ENCODE measurements at regions not wholly inside any gene's neighbourhood (a gene's known extent, or its start where the extent isn't known, plus 50 kb on each side); places are given as distances from the start of the nearest gene placed in this dataset.

- DNase-seq: no peak
These were observed 127.7 kb upstream of the MTNR1B start for GRCh38 chr11:92841719-92842118.

GRCh38 chr11:92843455-92843854 lies 126.0 kb upstream of the MTNR1B start:
- DNase-seq: no peak

GRCh38 chr11:92844197-92844596 lies 125.3 kb upstream of the MTNR1B start:
- DNase-seq: no peak

- no peak for DNase-seq
These were observed 124.1 kb upstream of the MTNR1B start for GRCh38 chr11:92845390-92845789.

- no peak for DNase-seq
These were observed 123.6 kb upstream of the MTNR1B start for GRCh38 chr11:92845805-92846204.

- no peak for DNase-seq
These were observed 122.8 kb upstream of the MTNR1B start for GRCh38 chr11:92846491-92847125.

- no peak for DNase-seq
These were observed 120.9 kb upstream of the MTNR1B start for GRCh38 chr11:92848578-92848977.

GRCh38 chr11:92850296-92850826 lies 119.1 kb upstream of the MTNR1B start:
- no peak for DNase-seq

- DNase-seq: no peak
These were observed 117.2 kb upstream of the MTNR1B start for GRCh38 chr11:92852229-92852628.

GRCh38 chr11:92852946-92853345 lies 116.5 kb upstream of the MTNR1B start:
- peak; percentile 74 for DNase-seq

- DNase-seq: no peak
These were observed 115.3 kb upstream of the MTNR1B start for GRCh38 chr11:92854162-92854561.

GRCh38 chr11:92854952-92855351 lies 114.5 kb upstream of the MTNR1B start:
- no peak for DNase-seq

GRCh38 chr11:92855607-92856405 lies 113.6 kb upstream of the MTNR1B start:
- no peak for DNase-seq

GRCh38 chr11:92857407-92857806 lies 112.0 kb upstream of the MTNR1B start:
- DNase-seq: no peak

GRCh38 chr11:92859156-92859690 lies 110.2 kb upstream of the MTNR1B start:
- no peak for DNase-seq

- DNase-seq: no peak
These were observed 107.8 kb upstream of the MTNR1B start for GRCh38 chr11:92861634-92862033.

GRCh38 chr11:92865352-92865751 lies 104.1 kb upstream of the MTNR1B start:
- no peak for DNase-seq

- no peak for DNase-seq
These were observed 102.7 kb upstream of the MTNR1B start for GRCh38 chr11:92866679-92867282.

- no peak for DNase-seq
These were observed 101.4 kb upstream of the MTNR1B start for GRCh38 chr11:92867913-92868619.

- no peak for DNase-seq
These were observed 99.7 kb upstream of the MTNR1B start for GRCh38 chr11:92869716-92870115.

GRCh38 chr11:92870196-92870832 lies 99.1 kb upstream of the MTNR1B start:
- no peak for DNase-seq

GRCh38 chr11:92873551-92873950 lies 95.9 kb upstream of the MTNR1B start:
- no peak for DNase-seq

Data from occipital lobe (tissue), 1 donor.